ENCODE measurements at regions not wholly inside any gene's neighbourhood (a gene's known extent, or its start where the extent isn't known, plus 50 kb on each side); places are given as distances from the start of the nearest gene placed in this dataset.

DNA sequence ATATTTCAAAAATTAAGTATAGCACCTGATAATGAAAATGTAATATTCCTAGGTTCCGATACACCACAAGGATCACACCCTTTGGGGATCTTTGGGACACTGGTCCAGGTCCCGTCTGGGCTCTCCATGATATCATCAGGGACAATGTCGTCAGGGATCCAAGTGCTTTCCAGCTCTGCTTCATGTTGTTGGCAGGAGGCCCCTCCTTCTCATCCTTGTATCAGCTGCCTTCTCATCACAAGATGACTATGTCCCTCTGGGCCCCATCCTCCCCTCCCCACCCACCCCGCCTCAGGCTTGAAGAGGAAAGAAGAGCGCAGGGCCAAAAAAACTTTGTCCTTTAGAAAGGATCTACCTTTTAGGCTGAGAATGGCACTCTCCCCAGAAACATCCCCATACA, 128.3 kb upstream of the KLF3 start:
- TF ChIP-seq CTCF (conservative IDR thresholded peaks at IDR 0.05 in 1 of 2, IDR thresholded peaks at IDR 0.05 in 1 of 2; ENCODE audit: extremely low read depth in 1 of 2, insufficient read depth in 1 of 2, low read depth in 1 of 2, low read length in 2 of 2) (no peak), EZH2 (IDR thresholded peaks at IDR 0.05; ENCODE audit: borderline replicate concordance, low read length) (no peak)
